ENCODE measurements at regions not wholly inside any gene's neighbourhood (a gene's known extent, or its start where the extent isn't known, plus 50 kb on each side); places are given as distances from the start of the nearest gene placed in this dataset.

DNA sequence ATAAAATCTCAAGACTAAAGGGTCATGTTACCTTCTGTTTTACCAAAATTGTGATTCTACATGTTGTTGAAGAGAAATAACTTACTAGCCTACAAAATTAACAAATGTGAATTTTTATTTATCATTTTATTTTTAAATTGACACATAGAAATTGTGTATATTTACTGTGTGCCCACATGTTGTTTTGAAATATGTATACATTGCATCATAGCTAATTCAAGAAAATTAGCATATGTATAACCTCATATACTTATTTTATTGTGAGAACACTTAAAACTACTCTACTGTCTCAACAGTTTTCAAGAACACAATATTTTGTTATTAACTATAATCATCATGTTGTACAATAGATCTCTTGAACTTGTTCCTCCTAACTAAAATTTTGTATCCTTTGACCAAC lies 177.8 kb downstream of the EPM2A start:
- intact Hi-C loops (cut with DNase I): no loop called here
- DNase-seq (no peak), ATAC-seq (no peak)
- Histone ChIP-seq H3K27ac (no peak overlapping the region), H3K9me3 (no peaks in the 10 kb centered on the region), H3K4me1 (peaks cover 0 to 4% of the 10 kb centered on the region in 2 donors), H3K4me3 (no peak overlapping the region), H3K36me3 (no peaks in the 10 kb centered on the region), H3K27me3 (no peaks in the 10 kb centered on the region)
- no peak for TF ChIP-seq CTCF (IDR thresholded peaks at IDR 0.05)

GRCh38 chr6:145559836-145560235 lies 175.5 kb downstream of the EPM2A start:
- no peaks in the 10 kb centered on the region for H3K36me3 ChIP-seq
- H3K27ac ChIP-seq: no peak overlapping the region
- no peak for DNase-seq
- H3K27me3 ChIP-seq: no peaks in the 10 kb centered on the region
- no peak overlapping the region for H3K4me3 ChIP-seq
- H3K4me1 ChIP-seq: peaks cover 0 to 4% of the 10 kb centered on the region in 2 donors
- TF ChIP-seq CTCF (IDR thresholded peaks at IDR 0.05): no peak
- intact Hi-C loops (cut with DNase I): no loop called here
- no peaks in the 10 kb centered on the region for H3K9me3 ChIP-seq
- peak; percentile 65 for ATAC-seq

- Histone ChIP-seq H3K4me1 (no peaks in the 10 kb centered on the region), H3K4me3 (no peak overlapping the region), H3K27ac (no peak overlapping the region), H3K27me3 (no peaks in the 10 kb centered on the region), H3K36me3 (no peaks in the 10 kb centered on the region), H3K9me3 (no peaks in the 10 kb centered on the region)
- intact Hi-C loops (cut with DNase I): no loop called here
- ATAC-seq (no peak), DNase-seq (no peak)
- no peak for TF ChIP-seq CTCF (IDR thresholded peaks at IDR 0.05)
Observed at GRCh38 chr6:145561095-145562072, 173.9 kb downstream of the EPM2A start.

GRCh38 chr6:145562771-145563615 lies 172.3 kb downstream of the EPM2A start:
- Histone ChIP-seq H3K27ac (no peak overlapping the region), H3K4me3 (no peak overlapping the region), H3K27me3 (no peaks in the 10 kb centered on the region), H3K4me1 (no peaks in the 10 kb centered on the region), H3K36me3 (no peaks in the 10 kb centered on the region), H3K9me3 (no peaks in the 10 kb centered on the region)
- peak in 2 of 4 donors; percentile 21 to 34 for DNase-seq
- peak; percentile 86 for ATAC-seq
- intact Hi-C loops (cut with DNase I): no loop called here
- no peak for TF ChIP-seq CTCF (IDR thresholded peaks at IDR 0.05)

GRCh38 chr6:145564553-145564952 lies 170.8 kb downstream of the EPM2A start:
- H3K4me3 ChIP-seq: no peak overlapping the region
- H3K9me3 ChIP-seq: no peaks in the 10 kb centered on the region
- H3K27me3 ChIP-seq: no peaks in the 10 kb centered on the region
- H3K36me3 ChIP-seq: no peaks in the 10 kb centered on the region
- DNase-seq (no peak), ATAC-seq (no peak)
- no peaks in the 10 kb centered on the region for H3K4me1 ChIP-seq
- H3K27ac ChIP-seq: no peak overlapping the region
- intact Hi-C loops (cut with DNase I): no loop called here
- no peak for TF ChIP-seq CTCF (IDR thresholded peaks at IDR 0.05)
